Epithelial cell of esophagus (primary cell): ENCODE measurements at regions not wholly inside any gene's neighbourhood (a gene's known extent, or its start where the extent isn't known, plus 50 kb on each side); places are given as distances from the start of the nearest gene placed in this dataset.

Experiments used
- DNase-seq: peaks from one replicate; pipeline ENCODE4 v3.0.0; 2010; ENCODE audit warnings: low read depth
- H3K4me3 ChIP-seq: 2 replicates; pipeline ENCODE4 v1.5.1; 2011; ENCODE audit warnings: mild to moderate bottlenecking, low read length, control low read depth
- CTCF ChIP-seq: IDR thresholded peaks from 2 replicates; pipeline ENCODE4 v1.5.1; 2011; ENCODE audit warnings: low read depth, mild to moderate bottlenecking, low read length, control low read depth, inconsistent platforms; ENCODE audit not compliant: insufficient read depth; ENCODE audit errors: missing control alignments

DNA sequence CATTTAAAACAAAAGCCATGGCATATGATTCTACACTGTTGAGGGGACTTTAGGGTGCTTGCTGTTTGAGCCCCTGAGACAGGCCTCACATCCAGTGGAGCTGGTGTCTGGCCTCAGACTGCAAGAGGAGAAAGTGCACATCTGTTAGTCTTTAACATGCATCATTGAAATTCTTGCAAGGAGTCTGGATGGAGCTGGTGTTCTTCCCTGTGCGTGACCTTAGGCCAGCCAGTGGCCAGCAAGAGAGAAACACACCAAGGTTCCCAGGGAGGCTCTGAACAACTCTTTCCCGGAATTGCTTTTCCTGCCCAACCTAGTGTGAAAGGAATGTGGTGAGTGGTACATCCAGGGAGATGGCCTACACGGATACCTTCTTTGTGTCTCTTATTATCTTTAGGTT, 282.8 kb upstream of the TNC start:
- no peak for TF ChIP-seq CTCF

GRCh38 chr9:115401756-115402327, 283.9 kb upstream of the TNC start:
- no peak for TF ChIP-seq CTCF
- H3K4me3 ChIP-seq: no peak overlapping the region
- no peak for DNase-seq

More for the DNA sequence above, 282.8 kb upstream of the TNC start:
- no peak for DNase-seq
- no peak overlapping the region for H3K4me3 ChIP-seq

DNA sequence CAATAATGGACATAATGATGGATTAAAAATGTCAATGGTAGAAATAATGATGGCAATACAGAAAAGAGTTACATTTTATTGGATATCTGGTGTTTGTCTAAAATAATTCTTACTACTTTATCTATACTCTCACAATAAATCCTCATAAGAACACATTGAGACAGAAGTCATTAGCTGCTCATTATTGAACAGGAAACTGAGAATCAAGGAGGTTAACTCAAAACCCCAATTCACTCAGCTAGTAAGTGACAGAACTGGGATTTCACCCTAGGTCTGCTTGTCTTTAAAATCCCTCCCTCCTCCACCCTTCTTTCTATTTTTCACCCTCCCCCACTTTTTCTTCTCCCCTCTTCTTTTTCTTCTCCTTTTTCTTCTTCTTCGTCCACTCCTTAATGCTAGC, 285.8 kb upstream of the TNC start:
- no peak for DNase-seq
- TF ChIP-seq CTCF: no peak
- no peak overlapping the region for H3K4me3 ChIP-seq

DNA sequence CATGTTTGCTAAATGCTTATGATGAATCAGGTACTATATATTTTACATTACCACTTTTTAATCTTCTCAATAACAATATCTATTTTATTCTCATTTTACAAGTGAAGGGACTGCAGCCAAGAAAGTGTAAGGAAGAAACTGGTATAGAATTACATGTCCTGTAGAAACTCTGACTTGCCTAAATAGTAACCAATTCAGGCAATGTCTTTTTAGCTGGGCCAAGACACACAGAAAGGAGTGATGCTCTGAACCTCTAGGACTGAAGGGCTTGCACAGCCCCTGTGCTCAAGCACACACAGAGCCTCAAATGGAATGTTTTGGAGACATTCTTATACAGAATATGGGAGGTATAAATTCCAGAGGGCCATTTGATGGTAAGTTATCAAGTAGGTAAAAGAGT, 286.4 kb upstream of the TNC start:
- no peak for DNase-seq
- no peak for TF ChIP-seq CTCF
- no peak overlapping the region for H3K4me3 ChIP-seq

- no peak for DNase-seq
- TF ChIP-seq CTCF: no peak
- no peak overlapping the region for H3K4me3 ChIP-seq
Measured at GRCh38 chr9:115411516-115411915, 293.6 kb upstream of the TNC start.

DNA sequence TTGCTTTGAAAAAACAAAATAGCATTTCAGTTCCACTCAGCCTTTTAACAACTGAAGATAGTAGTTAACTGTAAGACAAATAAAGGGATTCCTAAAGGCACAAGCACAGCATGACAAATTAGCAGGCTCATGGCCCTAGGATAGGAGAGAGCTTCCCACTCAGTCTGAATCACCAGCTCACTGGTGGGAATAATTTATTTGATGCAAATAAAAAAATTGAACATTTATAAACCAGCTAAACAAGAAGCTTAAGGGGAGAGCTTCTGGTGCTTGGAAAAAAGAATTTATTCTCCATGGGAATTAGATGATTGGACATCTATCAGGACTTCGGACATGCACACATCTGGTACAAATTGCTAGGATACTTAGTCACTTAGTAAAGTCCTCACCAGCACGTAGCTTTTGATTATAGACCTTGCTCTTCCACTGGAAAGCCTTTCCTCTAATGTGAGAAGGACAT, 294.1 kb upstream of the TNC start:
- no peak overlapping the region for H3K4me3 ChIP-seq
- peak; percentile 23 for DNase-seq
- TF ChIP-seq CTCF: no peak

GRCh38 chr9:115412656-115413055, 294.7 kb upstream of the TNC start:
- TF ChIP-seq CTCF: no peak
- no peak overlapping the region for H3K4me3 ChIP-seq
- no peak for DNase-seq
